ENCODE measurements at regions not wholly inside any gene's neighbourhood (a gene's known extent, or its start where the extent isn't known, plus 50 kb on each side); places are given as distances from the start of the nearest gene placed in this dataset.

GRCh38 chr6:104134876-104135275 is 724.8 kb downstream of the HACE1 start:
- DNase-seq (ENCODE audit: insufficient read length, low spot score) (no peak), FAIRE-seq (no peak)
- no peak for TF ChIP-seq POLR2A (IDR thresholded peaks at IDR 0.05; ENCODE audit: low read depth, low read length)

- no peak for FAIRE-seq
Measured at GRCh38 chr6:104130343-104130742, 729.4 kb downstream of the HACE1 start.

GRCh38 chr6:104126315-104127005 is 733.3 kb downstream of the HACE1 start:
- FAIRE-seq = no peak
- no peak for TF ChIP-seq POLR2A (IDR thresholded peaks at IDR 0.05; ENCODE audit: low read depth, low read length)
- DNase-seq (ENCODE audit: insufficient read length, low spot score) = no peak

More at GRCh38 chr6:104130343-104130742, 729.4 kb downstream of the HACE1 start:
- DNase-seq (ENCODE audit: insufficient read length, low spot score) = no peak
- no peak for TF ChIP-seq POLR2A (IDR thresholded peaks at IDR 0.05; ENCODE audit: low read depth, low read length)

GRCh38 chr6:104123227-104123626 is 736.5 kb downstream of the HACE1 start:
- TF ChIP-seq POLR2A (IDR thresholded peaks at IDR 0.05; ENCODE audit: low read depth, low read length) = no peak
- FAIRE-seq = no peak
- DNase-seq (ENCODE audit: insufficient read length, low spot score) = no peak

GRCh38 chr6:104118274-104118673 is 741.4 kb downstream of the HACE1 start:
- DNase-seq (ENCODE audit: insufficient read length, low spot score) (no peak), FAIRE-seq (no peak)
- no peak for TF ChIP-seq POLR2A (IDR thresholded peaks at IDR 0.05; ENCODE audit: low read depth, low read length)

- no peak for TF ChIP-seq POLR2A (IDR thresholded peaks at IDR 0.05; ENCODE audit: low read depth, low read length)
- DNase-seq (ENCODE audit: insufficient read length, low spot score) = no peak
- FAIRE-seq = no peak
Measured at GRCh38 chr6:104109806-104110205, 749.9 kb downstream of the HACE1 start.

- DNase-seq (ENCODE audit: insufficient read length, low spot score) (no peak), FAIRE-seq (no peak)
- TF ChIP-seq POLR2A (IDR thresholded peaks at IDR 0.05; ENCODE audit: low read depth, low read length) = no peak
Measured at GRCh38 chr6:104108634-104109033, 751.1 kb downstream of the HACE1 start.

GRCh38 chr6:104095661-104096416 is 763.9 kb downstream of the HACE1 start:
- no peak for DNase-seq (ENCODE audit: insufficient read length, low spot score)
- no peak for TF ChIP-seq POLR2A (IDR thresholded peaks at IDR 0.05; ENCODE audit: low read depth, low read length)
- FAIRE-seq = no peak

GRCh38 chr6:104087765-104088164 is 772.0 kb downstream of the HACE1 start:
- no peak for TF ChIP-seq POLR2A (IDR thresholded peaks at IDR 0.05; ENCODE audit: low read depth, low read length)
- DNase-seq (ENCODE audit: insufficient read length, low spot score) (no peak), FAIRE-seq (no peak)

GRCh38 chr6:104068281-104068680 is 791.4 kb downstream of the HACE1 start:
- FAIRE-seq = no peak
- no peak for TF ChIP-seq POLR2A (IDR thresholded peaks at IDR 0.05; ENCODE audit: low read depth, low read length)
- no peak for DNase-seq (ENCODE audit: insufficient read length, low spot score)

GRCh38 chr6:104064876-104065275 is 794.8 kb downstream of the HACE1 start:
- no peak for TF ChIP-seq POLR2A (IDR thresholded peaks at IDR 0.05; ENCODE audit: low read depth, low read length)
- DNase-seq (ENCODE audit: insufficient read length, low spot score) (no peak), FAIRE-seq (no peak)

GRCh38 chr6:104050455-104050854 is 809.3 kb downstream of the HACE1 start:
- FAIRE-seq = no peak
- DNase-seq (ENCODE audit: insufficient read length, low spot score) = no peak

GRCh38 chr6:104046426-104046825 is 813.3 kb downstream of the HACE1 start:
- TF ChIP-seq POLR2A (IDR thresholded peaks at IDR 0.05; ENCODE audit: low read depth, low read length) = no peak
- FAIRE-seq (no peak), DNase-seq (ENCODE audit: insufficient read length, low spot score) (no peak)

More at GRCh38 chr6:104050455-104050854, 809.3 kb downstream of the HACE1 start:
- TF ChIP-seq POLR2A (IDR thresholded peaks at IDR 0.05; ENCODE audit: low read depth, low read length) = no peak

- FAIRE-seq = no peak
Measured at GRCh38 chr6:104031346-104031745, 828.4 kb downstream of the HACE1 start.

GRCh38 chr6:104022126-104022525 is 837.6 kb downstream of the HACE1 start:
- DNase-seq (ENCODE audit: insufficient read length, low spot score) (no peak), FAIRE-seq (no peak)
- no peak for TF ChIP-seq POLR2A (IDR thresholded peaks at IDR 0.05; ENCODE audit: low read depth, low read length)

More at GRCh38 chr6:104031346-104031745, 828.4 kb downstream of the HACE1 start:
- DNase-seq (ENCODE audit: insufficient read length, low spot score) = no peak
- no peak for TF ChIP-seq POLR2A (IDR thresholded peaks at IDR 0.05; ENCODE audit: low read depth, low read length)
